Nephron progenitor cell (in vitro differentiated cells): ENCODE measurements at regions not wholly inside any gene's neighbourhood (a gene's known extent, or its start where the extent isn't known, plus 50 kb on each side); places are given as distances from the start of the nearest gene placed in this dataset.

Experiments
- DNase-seq: peaks from one replicate; pipeline ENCODE4 v3.0.0; 2021
- H3K27ac Mint-ChIP-seq: 2 replicates; pipeline ENCODE4 v1.8.0; 2021; ENCODE audit warnings: mild to moderate bottlenecking, moderate library complexity, mixed read lengths
- H3K27me3 Mint-ChIP-seq: 2 replicates; pipeline ENCODE4 v1.8.0; 2021; ENCODE audit warnings: mild to moderate bottlenecking, low read depth, mixed read lengths; ENCODE audit not compliant: poor library complexity
- H3K36me3 Mint-ChIP-seq: 2 replicates; pipeline ENCODE4 v1.8.0; 2021; ENCODE audit warnings: low read depth, mixed read lengths
- H3K4me1 Mint-ChIP-seq: 2 replicates; pipeline ENCODE4 v1.8.0; 2021; ENCODE audit warnings: mixed read lengths
- H3K4me3 Mint-ChIP-seq: 2 replicates; pipeline ENCODE4 v1.8.0; 2021; ENCODE audit warnings: mild to moderate bottlenecking, moderate library complexity, mixed read lengths
- H3K9me3 Mint-ChIP-seq: 2 replicates; pipeline ENCODE4 v1.8.0; 2021; ENCODE audit warnings: mild to moderate bottlenecking, moderate library complexity, mixed read lengths
- TF ChIP-seq, protein P1 (sequence below): fragments of 200-600 bp; sonication (generic); IDR thresholded peaks from 2 replicates; pipeline ENCODE4 v1.5.0; 2021; ENCODE audit warnings: antibody characterized with exemption

DNA sequence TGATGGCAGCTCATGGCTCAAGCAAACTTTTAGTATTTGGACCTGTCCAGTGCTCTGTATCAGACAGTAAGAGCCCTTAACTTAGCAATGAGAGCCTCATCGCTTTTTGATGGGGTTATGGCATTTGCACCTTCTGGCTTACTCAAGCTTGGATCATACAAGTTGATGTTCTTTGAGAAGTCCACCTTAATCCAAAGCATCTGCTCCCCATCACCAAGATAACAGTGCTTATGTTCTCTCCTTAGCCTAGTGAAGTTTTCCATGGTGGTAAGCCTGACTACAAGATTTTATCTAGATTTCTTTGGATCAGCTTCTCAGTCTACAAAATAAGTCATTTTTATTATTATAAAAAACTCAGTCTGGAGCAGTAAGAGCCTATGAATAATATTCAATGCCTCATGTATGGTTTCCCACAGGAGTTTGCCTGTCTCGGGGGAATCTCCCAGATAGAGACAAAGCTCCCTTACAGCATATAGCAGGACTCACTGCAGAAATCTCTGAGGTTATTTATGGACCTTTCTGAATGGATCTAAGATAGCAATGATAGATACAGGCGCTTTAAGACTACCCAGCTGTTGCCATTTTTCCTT lies 472.2 kb upstream of the LINC00305 start:
- Mint-ChIP-seq H3K36me3 (no peaks in the 10 kb centered on the region), H3K27ac (no peak overlapping the region), H3K4me1 (no peaks in the 10 kb centered on the region), H3K4me3 (no peak overlapping the region), H3K27me3 (peaks cover 3% of the 10 kb centered on the region), H3K9me3 (no peaks in the 10 kb centered on the region)
- TF ChIP-seq, protein P1, sequence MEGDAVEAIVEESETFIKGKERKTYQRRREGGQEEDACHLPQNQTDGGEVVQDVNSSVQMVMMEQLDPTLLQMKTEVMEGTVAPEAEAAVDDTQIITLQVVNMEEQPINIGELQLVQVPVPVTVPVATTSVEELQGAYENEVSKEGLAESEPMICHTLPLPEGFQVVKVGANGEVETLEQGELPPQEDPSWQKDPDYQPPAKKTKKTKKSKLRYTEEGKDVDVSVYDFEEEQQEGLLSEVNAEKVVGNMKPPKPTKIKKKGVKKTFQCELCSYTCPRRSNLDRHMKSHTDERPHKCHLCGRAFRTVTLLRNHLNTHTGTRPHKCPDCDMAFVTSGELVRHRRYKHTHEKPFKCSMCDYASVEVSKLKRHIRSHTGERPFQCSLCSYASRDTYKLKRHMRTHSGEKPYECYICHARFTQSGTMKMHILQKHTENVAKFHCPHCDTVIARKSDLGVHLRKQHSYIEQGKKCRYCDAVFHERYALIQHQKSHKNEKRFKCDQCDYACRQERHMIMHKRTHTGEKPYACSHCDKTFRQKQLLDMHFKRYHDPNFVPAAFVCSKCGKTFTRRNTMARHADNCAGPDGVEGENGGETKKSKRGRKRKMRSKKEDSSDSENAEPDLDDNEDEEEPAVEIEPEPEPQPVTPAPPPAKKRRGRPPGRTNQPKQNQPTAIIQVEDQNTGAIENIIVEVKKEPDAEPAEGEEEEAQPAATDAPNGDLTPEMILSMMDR = no peak
- no peak for DNase-seq

DNA sequence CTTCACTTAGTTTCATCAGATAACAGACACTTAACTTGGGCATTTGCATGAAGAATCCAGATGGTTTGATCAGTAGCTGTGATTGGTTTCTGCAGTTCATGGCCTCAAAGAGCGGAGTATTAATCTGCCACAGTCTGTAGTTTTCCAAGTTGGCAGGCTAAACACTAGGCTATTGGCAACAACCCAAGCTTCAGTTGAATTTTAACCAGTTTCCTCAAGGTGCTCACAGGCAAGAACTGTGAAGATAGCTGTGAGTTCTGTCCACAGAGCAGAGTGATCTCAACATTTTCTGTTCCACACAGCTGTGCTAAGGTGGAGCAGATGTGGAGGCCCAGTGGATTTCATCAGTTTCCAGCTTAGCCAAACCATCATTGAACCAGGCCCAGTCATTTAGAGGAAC lies 469.5 kb upstream of the LINC00305 start:
- no peaks in the 10 kb centered on the region for H3K36me3 Mint-ChIP-seq
- peaks cover 20% of the 10 kb centered on the region for H3K4me1 Mint-ChIP-seq
- H3K27ac Mint-ChIP-seq = no peak overlapping the region
- H3K4me3 Mint-ChIP-seq = no peak overlapping the region
- TF ChIP-seq, protein P1 = no peak
- H3K9me3 Mint-ChIP-seq = no peaks in the 10 kb centered on the region
- H3K27me3 Mint-ChIP-seq = peaks cover 3% of the 10 kb centered on the region
- no peak for DNase-seq

DNA sequence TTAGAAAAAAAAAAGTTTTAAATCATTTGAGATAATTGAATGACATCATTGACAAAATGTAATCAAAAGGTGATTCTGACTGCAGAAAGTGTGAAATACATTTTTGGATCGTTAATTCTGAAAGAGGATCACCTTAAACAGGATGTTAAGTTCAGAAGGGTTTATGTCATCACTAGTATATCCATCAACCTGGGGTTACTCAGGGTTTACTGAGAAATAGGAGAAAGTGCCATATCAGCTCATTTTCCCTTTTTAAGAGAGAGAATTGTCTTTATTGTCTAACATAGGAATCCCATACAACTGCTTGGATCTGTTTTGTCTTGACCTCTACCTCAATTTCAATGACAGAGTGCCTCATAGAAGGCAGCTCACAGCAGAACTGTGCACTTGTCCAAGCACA lies 466.1 kb upstream of the LINC00305 start:
- Mint-ChIP-seq H3K4me3 (no peak overlapping the region), H3K27me3 (peaks cover 4% of the 10 kb centered on the region), H3K27ac (no peak overlapping the region), H3K36me3 (no peaks in the 10 kb centered on the region), H3K9me3 (no peaks in the 10 kb centered on the region), H3K4me1 (peaks cover 20% of the 10 kb centered on the region)
- no peak for DNase-seq
- TF ChIP-seq, protein P1 = no peak

DNA sequence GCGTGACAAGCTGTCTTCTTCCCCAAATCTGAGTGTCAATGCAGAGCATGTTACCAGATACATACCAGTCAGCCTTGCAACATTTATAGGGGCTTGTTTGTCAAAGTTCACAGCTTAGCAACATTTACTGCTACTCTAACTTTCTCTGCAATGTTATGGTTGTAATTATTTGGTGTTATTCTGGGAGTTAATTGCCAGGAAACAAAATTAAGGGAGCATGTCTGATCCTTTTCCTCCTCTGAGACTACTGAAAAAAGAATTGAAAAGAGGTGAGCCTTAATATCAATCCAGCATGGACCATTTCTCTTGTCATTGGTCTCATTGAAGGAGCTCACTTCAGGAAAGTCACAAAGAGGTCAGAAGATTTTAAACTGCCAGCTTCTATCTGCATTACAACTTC lies 465.6 kb upstream of the LINC00305 start:
- DNase-seq = no peak
- TF ChIP-seq, protein P1 = no peak
- Mint-ChIP-seq H3K4me1 (peaks cover 20% of the 10 kb centered on the region), H3K27ac (peak overlapping the region; percentile 40), H3K27me3 (peaks cover 4% of the 10 kb centered on the region), H3K4me3 (no peak overlapping the region), H3K9me3 (peaks cover 5% of the 10 kb centered on the region), H3K36me3 (no peaks in the 10 kb centered on the region)

DNA sequence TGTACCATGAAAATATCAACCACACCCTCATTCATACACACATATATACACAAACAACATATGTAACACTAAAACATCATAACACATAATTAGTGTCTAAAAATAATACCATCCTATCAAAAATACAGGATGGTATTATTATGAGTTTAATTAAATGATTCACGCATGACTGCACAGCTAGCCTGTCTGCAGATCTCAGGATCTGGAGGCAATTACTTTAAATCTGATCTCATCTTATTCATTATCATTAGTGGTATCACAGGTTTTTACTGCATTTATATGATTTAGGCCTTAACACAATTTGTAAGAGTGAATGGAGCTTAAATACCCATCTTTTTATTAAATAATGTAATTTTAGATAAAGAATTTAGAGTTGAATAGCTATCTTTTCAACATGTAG lies 443.4 kb upstream of the LINC00305 start:
- TF ChIP-seq, protein P1 = no peak
- Mint-ChIP-seq H3K36me3 (no peaks in the 10 kb centered on the region), H3K4me3 (no peak overlapping the region), H3K4me1 (no peaks in the 10 kb centered on the region), H3K9me3 (no peaks in the 10 kb centered on the region), H3K27me3 (no peaks in the 10 kb centered on the region), H3K27ac (no peak overlapping the region)
- no peak for DNase-seq

DNA sequence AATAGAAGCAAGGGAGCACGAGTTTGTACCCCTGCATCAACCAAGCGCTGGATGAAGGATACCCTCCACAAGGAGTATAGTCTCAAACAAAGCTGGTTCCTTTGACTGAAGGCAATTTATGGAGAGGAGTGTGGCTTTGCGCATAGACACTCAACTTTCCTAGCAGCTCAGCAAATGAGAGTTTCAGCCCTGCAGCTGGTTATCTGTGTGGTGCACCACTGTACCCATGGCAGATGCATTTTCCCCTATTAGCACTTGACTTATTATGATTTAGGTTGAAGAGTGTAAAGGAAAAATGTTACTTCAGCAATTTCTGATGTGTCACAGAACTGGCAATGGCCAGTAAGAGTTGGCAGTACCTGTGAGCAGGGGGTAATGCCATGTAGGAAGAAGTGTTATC lies 440.1 kb upstream of the LINC00305 start:
- Mint-ChIP-seq H3K9me3 (no peaks in the 10 kb centered on the region), H3K27ac (no peak overlapping the region), H3K27me3 (no peaks in the 10 kb centered on the region), H3K4me3 (no peak overlapping the region), H3K36me3 (no peaks in the 10 kb centered on the region), H3K4me1 (no peaks in the 10 kb centered on the region)
- TF ChIP-seq, protein P1 = no peak
- no peak for DNase-seq
